ENCODE measurements at regions not wholly inside any gene's neighbourhood (a gene's known extent, or its start where the extent isn't known, plus 50 kb on each side); places are given as distances from the start of the nearest gene placed in this dataset.

DNA sequence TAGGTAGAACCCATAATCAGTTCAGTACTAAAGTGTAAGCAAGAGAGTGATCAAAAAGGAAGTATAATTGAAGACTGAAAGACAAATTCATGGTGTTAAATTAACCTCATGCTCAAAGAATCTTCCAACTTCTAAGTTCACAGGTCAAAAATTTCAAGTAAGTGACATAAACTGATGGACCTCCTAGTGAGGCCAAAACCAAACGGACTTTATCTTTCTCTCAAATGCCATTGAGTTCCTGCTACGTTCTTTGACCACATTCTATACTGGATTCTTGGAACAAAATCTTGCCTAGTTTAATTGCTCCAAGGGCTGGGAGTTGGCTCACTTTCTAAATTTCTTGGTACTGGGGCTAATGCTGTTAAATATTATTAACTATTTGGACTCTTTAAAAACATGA, 794.9 kb downstream of the TLE4 start:
- TF ChIP-seq, protein P1, sequence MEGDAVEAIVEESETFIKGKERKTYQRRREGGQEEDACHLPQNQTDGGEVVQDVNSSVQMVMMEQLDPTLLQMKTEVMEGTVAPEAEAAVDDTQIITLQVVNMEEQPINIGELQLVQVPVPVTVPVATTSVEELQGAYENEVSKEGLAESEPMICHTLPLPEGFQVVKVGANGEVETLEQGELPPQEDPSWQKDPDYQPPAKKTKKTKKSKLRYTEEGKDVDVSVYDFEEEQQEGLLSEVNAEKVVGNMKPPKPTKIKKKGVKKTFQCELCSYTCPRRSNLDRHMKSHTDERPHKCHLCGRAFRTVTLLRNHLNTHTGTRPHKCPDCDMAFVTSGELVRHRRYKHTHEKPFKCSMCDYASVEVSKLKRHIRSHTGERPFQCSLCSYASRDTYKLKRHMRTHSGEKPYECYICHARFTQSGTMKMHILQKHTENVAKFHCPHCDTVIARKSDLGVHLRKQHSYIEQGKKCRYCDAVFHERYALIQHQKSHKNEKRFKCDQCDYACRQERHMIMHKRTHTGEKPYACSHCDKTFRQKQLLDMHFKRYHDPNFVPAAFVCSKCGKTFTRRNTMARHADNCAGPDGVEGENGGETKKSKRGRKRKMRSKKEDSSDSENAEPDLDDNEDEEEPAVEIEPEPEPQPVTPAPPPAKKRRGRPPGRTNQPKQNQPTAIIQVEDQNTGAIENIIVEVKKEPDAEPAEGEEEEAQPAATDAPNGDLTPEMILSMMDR (IDR thresholded peaks at IDR 0.05), result no peak
- no peak for TF ChIP-seq POLR2AphosphoS5 (IDR thresholded peaks at IDR 0.05)

All from upper lobe of left lung (tissue), 4 donors.